ENCODE measurements at regions not wholly inside any gene's neighbourhood (a gene's known extent, or its start where the extent isn't known, plus 50 kb on each side); places are given as distances from the start of the nearest gene placed in this dataset.

GRCh38 chr10:47053081-47053798, 142.0 kb downstream of the PTPN20 start:
- no peaks in the 10 kb centered on the region for H3K36me3 ChIP-seq (ENCODE audit: control insufficient read depth, insufficient read depth, low read length)
- H3K27me3 ChIP-seq (ENCODE audit: control insufficient read depth, insufficient read depth, low read length), result no peaks in the 10 kb centered on the region
- no peak for DNase-seq (ENCODE audit: low read depth)
- no peak overlapping the region for H3K4me3 ChIP-seq (ENCODE audit: low read depth, low read length)
- TF ChIP-seq CTCF (IDR thresholded peaks at IDR 0.05; ENCODE audit: insufficient read depth, low read length, poor library complexity, severe bottlenecking), result no peak

- DNase-seq (ENCODE audit: low read depth), result no peak
- H3K36me3 ChIP-seq (ENCODE audit: control insufficient read depth, insufficient read depth, low read length), result no peaks in the 10 kb centered on the region
- no peak overlapping the region for H3K4me3 ChIP-seq (ENCODE audit: low read depth, low read length)
- H3K27me3 ChIP-seq (ENCODE audit: control insufficient read depth, insufficient read depth, low read length), result peaks cover 10% of the 10 kb centered on the region
- no peak for TF ChIP-seq CTCF (IDR thresholded peaks at IDR 0.05; ENCODE audit: insufficient read depth, low read length, poor library complexity, severe bottlenecking)
Observed at GRCh38 chr10:47054974-47055373, 143.7 kb downstream of the PTPN20 start.

- peaks cover 12% of the 10 kb centered on the region for H3K27me3 ChIP-seq (ENCODE audit: control insufficient read depth, insufficient read depth, low read length)
- no peaks in the 10 kb centered on the region for H3K36me3 ChIP-seq (ENCODE audit: control insufficient read depth, insufficient read depth, low read length)
- TF ChIP-seq CTCF (IDR thresholded peaks at IDR 0.05; ENCODE audit: insufficient read depth, low read length, poor library complexity, severe bottlenecking), result no peak
- no peak overlapping the region for H3K4me3 ChIP-seq (ENCODE audit: low read depth, low read length)
- no peak for DNase-seq (ENCODE audit: low read depth)
Observed at GRCh38 chr10:47055386-47056246, 144.4 kb downstream of the PTPN20 start.

- Histone ChIP-seq H3K4me3 (ENCODE audit: low read depth, low read length) (no peak overlapping the region), H3K36me3 (ENCODE audit: control insufficient read depth, insufficient read depth, low read length) (no peaks in the 10 kb centered on the region), H3K27me3 (ENCODE audit: control insufficient read depth, insufficient read depth, low read length) (peaks cover 15% of the 10 kb centered on the region)
- no peak for TF ChIP-seq CTCF (IDR thresholded peaks at IDR 0.05; ENCODE audit: insufficient read depth, low read length, poor library complexity, severe bottlenecking)
- DNase-seq (ENCODE audit: low read depth), result no peak
Observed at GRCh38 chr10:47056247-47056510, 145.0 kb downstream of the PTPN20 start.

- Histone ChIP-seq H3K36me3 (ENCODE audit: control insufficient read depth, insufficient read depth, low read length) (no peaks in the 10 kb centered on the region), H3K27me3 (ENCODE audit: control insufficient read depth, insufficient read depth, low read length) (peaks cover 16% of the 10 kb centered on the region), H3K4me3 (ENCODE audit: low read depth, low read length) (no peak overlapping the region)
- DNase-seq (ENCODE audit: low read depth), result no peak
- no peak for TF ChIP-seq CTCF (IDR thresholded peaks at IDR 0.05; ENCODE audit: insufficient read depth, low read length, poor library complexity, severe bottlenecking)
Observed at GRCh38 chr10:47057471-47057870, 146.2 kb downstream of the PTPN20 start.

Data from kidney epithelial cell (primary cell).